ENCODE measurements at regions not wholly inside any gene's neighbourhood (a gene's known extent, or its start where the extent isn't known, plus 50 kb on each side); places are given as distances from the start of the nearest gene placed in this dataset.

DNA sequence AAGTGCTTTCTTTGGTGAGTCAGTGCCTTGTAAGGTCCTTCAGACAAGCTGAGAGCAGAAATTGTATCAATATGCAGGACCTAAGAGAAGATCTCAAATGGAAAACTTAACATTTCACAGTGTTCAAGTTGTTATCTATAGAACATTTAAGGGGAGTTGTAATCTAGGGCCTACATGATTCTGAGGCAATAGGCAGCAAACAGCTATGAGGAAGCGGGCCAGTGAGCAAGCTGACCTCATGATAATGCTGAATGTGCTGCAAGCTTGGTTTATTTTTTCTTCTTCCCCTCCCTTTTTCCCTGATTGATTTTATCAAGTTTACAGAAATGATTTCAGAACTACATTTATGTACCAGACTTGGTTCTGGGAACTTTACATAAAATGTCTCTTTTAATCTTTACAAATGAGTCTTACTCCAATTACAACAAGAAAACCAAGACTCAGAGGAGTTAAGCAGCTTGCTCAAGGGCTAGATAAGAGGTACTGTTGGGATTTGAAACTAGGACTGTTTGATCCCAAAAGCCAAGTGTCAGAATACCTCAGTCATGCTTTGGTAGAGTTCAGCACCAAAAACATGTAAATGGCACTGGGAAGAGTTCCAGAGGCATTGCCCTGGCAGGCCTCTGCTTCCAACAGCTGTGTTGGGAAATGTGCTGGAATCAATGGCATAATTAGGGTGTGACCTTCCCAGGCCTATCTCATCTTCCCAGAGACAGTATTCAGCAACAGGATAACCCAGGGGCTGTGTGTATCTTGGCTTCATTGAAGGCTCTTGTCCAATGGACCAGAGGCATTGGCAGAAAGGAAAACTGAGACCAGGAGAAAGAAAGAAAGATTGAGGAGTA, 130.1 kb downstream of the LRRC70 start:
- no peak for DNase-seq (ENCODE audit: low read depth)
- no peak overlapping the region for H3K4me3 ChIP-seq (ENCODE audit: low read length)
- TF ChIP-seq, protein P1, sequence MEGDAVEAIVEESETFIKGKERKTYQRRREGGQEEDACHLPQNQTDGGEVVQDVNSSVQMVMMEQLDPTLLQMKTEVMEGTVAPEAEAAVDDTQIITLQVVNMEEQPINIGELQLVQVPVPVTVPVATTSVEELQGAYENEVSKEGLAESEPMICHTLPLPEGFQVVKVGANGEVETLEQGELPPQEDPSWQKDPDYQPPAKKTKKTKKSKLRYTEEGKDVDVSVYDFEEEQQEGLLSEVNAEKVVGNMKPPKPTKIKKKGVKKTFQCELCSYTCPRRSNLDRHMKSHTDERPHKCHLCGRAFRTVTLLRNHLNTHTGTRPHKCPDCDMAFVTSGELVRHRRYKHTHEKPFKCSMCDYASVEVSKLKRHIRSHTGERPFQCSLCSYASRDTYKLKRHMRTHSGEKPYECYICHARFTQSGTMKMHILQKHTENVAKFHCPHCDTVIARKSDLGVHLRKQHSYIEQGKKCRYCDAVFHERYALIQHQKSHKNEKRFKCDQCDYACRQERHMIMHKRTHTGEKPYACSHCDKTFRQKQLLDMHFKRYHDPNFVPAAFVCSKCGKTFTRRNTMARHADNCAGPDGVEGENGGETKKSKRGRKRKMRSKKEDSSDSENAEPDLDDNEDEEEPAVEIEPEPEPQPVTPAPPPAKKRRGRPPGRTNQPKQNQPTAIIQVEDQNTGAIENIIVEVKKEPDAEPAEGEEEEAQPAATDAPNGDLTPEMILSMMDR (conservative IDR thresholded peaks at IDR 0.05; ENCODE audit: low read depth, low read length) = no peak

DNA sequence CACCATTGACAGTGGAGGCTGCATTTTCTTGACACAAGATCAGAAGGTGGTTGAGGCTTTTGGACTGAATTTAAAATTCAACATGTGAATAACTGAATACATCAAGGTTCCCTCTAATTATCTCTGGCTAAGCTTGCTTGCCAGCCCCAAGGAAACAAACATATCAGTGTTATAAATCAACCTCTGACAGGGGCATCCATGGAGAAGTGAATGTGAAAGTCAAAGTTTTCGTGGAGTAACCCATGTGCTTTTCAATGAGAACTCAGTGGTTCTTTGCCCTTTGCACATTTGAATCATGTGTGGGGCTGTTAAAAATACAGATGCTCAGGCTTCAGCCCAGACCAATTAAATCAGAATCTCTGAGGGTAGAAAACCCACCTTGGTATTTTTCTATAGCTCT, 128.9 kb downstream of the LRRC70 start:
- TF ChIP-seq, protein P1 (conservative IDR thresholded peaks at IDR 0.05; ENCODE audit: low read depth, low read length) = no peak
- DNase-seq (ENCODE audit: low read depth) = no peak
- H3K4me3 ChIP-seq (ENCODE audit: low read length) = no peak overlapping the region

DNA sequence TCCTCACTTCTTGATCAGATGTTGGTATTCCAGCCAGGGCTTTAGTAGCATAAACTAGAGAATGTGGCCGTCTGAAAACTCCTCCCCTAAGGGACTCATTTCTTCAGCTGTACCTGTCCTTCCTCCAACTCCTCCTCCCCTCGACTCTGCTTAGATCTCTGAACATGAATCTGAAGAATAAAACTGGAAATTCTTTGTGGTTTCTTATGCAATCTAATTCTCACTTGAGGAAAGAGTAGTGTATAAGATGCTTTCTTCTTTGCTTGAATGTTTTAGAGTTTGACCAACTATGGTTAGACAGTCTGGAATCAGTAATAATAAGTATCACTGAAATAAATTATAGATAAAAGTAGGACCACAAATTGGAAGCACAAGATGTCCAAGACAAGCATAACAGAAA, 128.5 kb downstream of the LRRC70 start:
- no peak overlapping the region for H3K4me3 ChIP-seq (ENCODE audit: low read length)
- no peak for DNase-seq (ENCODE audit: low read depth)
- TF ChIP-seq, protein P1 (conservative IDR thresholded peaks at IDR 0.05; ENCODE audit: low read depth, low read length) = no peak

DNA sequence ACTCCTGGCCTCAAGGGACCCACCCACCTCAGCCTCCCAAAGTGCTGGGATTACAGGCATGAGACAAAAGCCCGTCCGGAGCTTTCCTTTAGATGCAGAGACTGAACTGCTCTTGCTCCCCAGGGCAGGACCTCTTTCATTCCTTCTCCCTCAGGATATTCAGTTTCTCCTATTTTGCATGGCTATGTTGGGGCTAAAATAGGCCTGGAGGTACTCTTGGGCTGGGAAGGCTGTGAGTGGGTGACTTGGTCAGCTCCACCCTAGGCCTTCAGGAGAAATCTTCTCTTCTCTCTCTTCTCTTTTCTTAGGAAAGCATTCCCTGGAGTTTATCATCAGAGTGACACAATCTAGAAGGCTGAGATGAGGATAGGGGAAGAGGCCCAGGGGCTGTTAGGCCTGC, 126.4 kb downstream of the LRRC70 start:
- H3K4me3 ChIP-seq (ENCODE audit: low read length) = no peak overlapping the region
- no peak for DNase-seq (ENCODE audit: low read depth)
- TF ChIP-seq, protein P1 (conservative IDR thresholded peaks at IDR 0.05; ENCODE audit: low read depth, low read length) = no peak

DNA sequence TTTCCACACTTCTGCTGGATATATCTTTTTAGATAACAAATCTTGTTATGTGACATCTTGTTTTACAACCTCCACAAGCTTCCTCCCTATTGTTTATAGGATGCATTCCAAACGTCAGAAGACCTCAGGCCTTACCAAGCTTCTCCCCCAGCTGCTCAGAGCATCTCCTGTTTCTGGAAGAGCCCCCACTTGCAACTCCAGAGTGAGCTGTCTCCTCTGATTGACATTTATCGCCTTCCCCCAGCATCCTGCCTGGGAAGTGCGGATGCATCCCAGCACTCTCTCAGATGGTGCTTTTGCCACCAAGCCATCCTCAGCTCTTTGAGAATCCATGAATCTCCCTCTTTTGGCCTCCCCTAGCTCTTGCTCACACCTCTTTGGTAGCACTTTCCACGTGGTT, 123.5 kb downstream of the LRRC70 start:
- TF ChIP-seq, protein P1 (conservative IDR thresholded peaks at IDR 0.05; ENCODE audit: low read depth, low read length) = no peak
- DNase-seq (ENCODE audit: low read depth) = no peak
- no peak overlapping the region for H3K4me3 ChIP-seq (ENCODE audit: low read length)

DNA sequence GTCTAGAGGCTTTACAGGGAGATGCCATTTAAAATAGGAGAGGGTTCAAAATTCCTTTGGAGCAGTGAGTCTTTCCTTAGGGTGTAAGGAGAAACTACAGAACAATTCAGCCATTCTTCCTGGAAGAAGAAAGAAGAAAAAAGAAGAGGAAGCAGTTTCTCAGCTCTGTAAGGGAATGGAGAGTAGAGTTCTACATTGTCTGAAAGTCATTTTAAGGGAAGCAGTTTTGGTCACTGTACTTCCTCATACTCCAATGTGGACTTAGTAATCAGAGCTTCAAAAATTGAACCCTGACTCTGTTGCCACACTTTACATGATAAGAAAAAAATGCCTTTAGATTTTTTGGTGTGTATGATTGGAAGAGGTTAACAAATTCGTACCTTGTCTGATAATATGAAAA, 122.4 kb downstream of the LRRC70 start:
- no peak overlapping the region for H3K4me3 ChIP-seq (ENCODE audit: low read length)
- TF ChIP-seq, protein P1 (conservative IDR thresholded peaks at IDR 0.05; ENCODE audit: low read depth, low read length) = no peak
- DNase-seq (ENCODE audit: low read depth) = no peak

DNA sequence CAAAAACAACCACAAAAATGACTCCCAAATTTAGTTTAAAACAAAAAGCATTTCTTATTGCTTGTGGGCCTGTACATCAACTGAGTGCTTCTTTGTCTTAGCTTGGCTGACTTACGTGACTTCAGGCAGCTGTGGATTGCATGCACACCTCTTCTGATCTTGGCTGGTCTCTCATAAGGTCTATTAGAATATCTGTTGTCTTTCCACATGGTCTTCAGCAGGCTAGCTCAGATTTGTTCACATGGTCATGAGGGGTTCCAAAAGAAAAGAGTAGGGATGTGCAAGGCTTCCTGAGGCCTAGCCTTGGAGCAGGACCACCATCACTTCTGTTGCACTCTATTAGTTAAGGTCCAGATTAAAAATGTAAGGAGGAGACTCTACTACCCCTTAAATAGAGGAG, 120.1 kb downstream of the LRRC70 start:
- no peak for DNase-seq (ENCODE audit: low read depth)
- TF ChIP-seq, protein P1 (conservative IDR thresholded peaks at IDR 0.05; ENCODE audit: low read depth, low read length) = no peak
- H3K4me3 ChIP-seq (ENCODE audit: low read length) = no peak overlapping the region
